ENCODE measurements at regions not wholly inside any gene's neighbourhood (a gene's known extent, or its start where the extent isn't known, plus 50 kb on each side); places are given as distances from the start of the nearest gene placed in this dataset.

DNA sequence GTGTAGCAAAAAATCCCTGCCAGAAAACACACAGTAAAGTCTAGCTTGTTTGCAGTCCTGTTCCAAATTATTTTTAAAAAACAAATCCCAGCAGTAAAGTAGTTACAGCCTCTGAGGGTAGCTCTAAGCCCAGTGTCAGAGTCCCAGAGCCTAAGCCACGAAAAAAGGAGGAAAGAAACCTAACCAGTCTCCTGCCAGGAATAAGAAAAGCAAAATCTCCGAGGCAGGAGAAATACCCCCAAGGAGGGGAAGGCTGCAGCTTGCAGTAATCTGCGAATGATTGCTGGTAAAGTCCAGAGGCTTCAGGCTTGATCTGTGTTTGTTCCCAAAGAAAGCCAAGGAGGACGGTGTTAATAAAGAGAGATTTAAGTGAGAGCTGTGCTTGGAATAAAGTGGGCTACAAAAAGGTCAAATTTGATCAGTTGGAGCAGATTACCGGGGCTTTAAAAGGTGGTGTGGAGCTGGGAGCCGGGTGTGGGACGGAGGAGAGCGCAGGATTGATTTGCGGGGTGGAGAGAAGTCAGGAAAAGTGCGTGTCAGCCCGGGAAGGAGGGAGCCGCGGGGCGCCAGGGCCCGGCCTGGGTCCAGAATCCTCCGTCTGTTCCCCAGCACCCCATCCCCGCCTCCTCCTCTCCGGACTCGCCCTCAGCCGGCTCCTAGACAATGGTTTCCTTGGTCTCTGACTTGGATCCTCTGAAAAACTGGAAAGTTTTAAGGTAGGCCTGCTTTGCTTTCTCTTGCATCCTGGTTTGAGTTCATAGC, 219.4 kb upstream of the CELF2 start:
- Histone ChIP-seq H3K9me3 (no peaks in the 10 kb centered on the region), H3K36me3 (no peaks in the 10 kb centered on the region), H3K4me3 (peak overlapping the region; percentile 36 to 42), H3K27me3 (no peaks in the 10 kb centered on the region), H3K4me1 (peaks cover 0 to 69% of the 10 kb centered on the region in 2 donors), H3K27ac (peak overlapping the region; percentile 84 to 91)
- TF ChIP-seq CTCF (IDR thresholded peaks at IDR 0.05) = no peak
- DNase-seq (ENCODE audit: low spot score) = no peak

DNA sequence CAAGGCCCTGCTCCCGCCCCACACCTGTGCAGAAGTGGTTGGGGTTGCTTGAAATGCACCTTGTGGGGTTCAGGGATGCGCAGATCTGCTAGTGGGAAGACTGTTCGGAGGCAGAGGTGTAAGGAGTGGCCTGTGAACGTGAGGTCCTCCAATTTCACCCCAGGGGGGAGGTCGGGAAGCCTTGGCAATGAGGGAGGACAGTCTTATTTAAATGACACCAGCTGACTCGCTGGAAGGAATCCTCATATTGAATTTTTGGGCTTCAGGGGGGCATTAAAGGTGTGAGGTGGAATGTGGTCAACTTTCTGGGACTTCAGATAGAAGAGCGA, 218.8 kb upstream of the CELF2 start:
- H3K4me1 ChIP-seq = peaks cover 0 to 74% of the 10 kb centered on the region in 2 donors
- H3K9me3 ChIP-seq = no peaks in the 10 kb centered on the region
- peak overlapping the region; percentile 36 to 42 for H3K4me3 ChIP-seq
- no peaks in the 10 kb centered on the region for H3K36me3 ChIP-seq
- peak overlapping the region; percentile 84 to 91 for H3K27ac ChIP-seq
- no peak for TF ChIP-seq CTCF (IDR thresholded peaks at IDR 0.05)
- H3K27me3 ChIP-seq = no peaks in the 10 kb centered on the region
- peak; percentile 63 for DNase-seq (ENCODE audit: low spot score)

DNA sequence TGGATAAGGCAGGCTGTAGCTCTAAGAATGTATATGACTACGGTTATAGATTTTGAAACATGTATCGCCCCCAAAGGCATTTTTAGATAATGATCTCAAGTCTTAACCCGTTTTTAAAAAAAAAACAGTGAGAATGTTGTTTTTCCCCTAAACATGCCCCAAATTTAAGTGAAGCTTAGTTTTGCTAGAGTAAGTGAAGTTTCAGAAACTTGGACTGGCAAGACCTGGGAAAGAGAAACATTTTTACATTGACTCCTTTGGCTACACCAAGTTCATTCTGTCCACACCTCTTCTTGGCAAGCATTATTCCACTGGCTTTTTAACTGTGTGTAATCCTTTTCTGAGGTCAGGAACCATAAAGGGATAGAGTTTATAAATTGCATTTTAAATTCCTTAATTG, 216.7 kb upstream of the CELF2 start:
- H3K4me1 ChIP-seq = peaks cover 0 to 87% of the 10 kb centered on the region in 2 donors

DNA sequence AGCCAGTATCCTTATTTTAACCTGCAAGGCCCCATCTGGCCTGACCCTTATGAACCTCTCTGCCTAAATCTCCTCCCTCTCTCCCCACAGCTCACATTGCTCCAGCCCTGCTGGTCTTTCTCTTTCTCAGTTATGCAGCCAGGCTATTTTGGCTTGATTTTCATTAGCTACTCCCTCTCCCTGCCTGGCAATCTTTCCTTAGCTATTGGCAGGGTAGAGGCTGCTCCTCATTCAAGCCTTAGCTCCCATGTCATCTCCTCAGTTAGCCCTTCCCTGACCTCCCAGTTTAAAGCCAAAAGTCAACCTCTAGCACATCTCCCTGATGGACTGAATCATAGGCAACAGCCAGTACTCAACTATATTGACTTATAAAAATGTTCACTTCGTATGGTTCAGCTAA, 214.4 kb upstream of the CELF2 start:
- DNase-seq (ENCODE audit: low spot score) = peak; percentile 69
- Histone ChIP-seq H3K27ac (peak overlapping the region; percentile 65 to 91), H3K27me3 (no peaks in the 10 kb centered on the region), H3K4me1 (peaks cover 0 to 69% of the 10 kb centered on the region in 2 donors), H3K4me3 (no peak overlapping the region), H3K36me3 (no peaks in the 10 kb centered on the region), H3K9me3 (no peaks in the 10 kb centered on the region)
- TF ChIP-seq CTCF (IDR thresholded peaks at IDR 0.05) = no peak

More for the DNA sequence above, 216.7 kb upstream of the CELF2 start:
- H3K4me3 ChIP-seq = no peak overlapping the region
- no peaks in the 10 kb centered on the region for H3K27me3 ChIP-seq
- no peak for DNase-seq (ENCODE audit: low spot score)
- no peaks in the 10 kb centered on the region for H3K9me3 ChIP-seq
- H3K27ac ChIP-seq = peak overlapping the region; percentile 84 to 91
- TF ChIP-seq CTCF (IDR thresholded peaks at IDR 0.05) = no peak
- no peaks in the 10 kb centered on the region for H3K36me3 ChIP-seq

GRCh38 chr10:10804061-10804460, 213.6 kb upstream of the CELF2 start:
- Histone ChIP-seq H3K27ac (peak overlapping the region; percentile 65 to 91), H3K4me3 (no peak overlapping the region), H3K4me1 (peaks cover 0 to 63% of the 10 kb centered on the region in 2 donors), H3K9me3 (no peaks in the 10 kb centered on the region), H3K36me3 (no peaks in the 10 kb centered on the region), H3K27me3 (no peaks in the 10 kb centered on the region)
- DNase-seq (ENCODE audit: low spot score) = no peak
- TF ChIP-seq CTCF (IDR thresholded peaks at IDR 0.05) = no peak

Data from right atrium auricular region (tissue), 2 donors.